ENCODE measurements at regions not wholly inside any gene's neighbourhood (a gene's known extent, or its start where the extent isn't known, plus 50 kb on each side); places are given as distances from the start of the nearest gene placed in this dataset.

DNA sequence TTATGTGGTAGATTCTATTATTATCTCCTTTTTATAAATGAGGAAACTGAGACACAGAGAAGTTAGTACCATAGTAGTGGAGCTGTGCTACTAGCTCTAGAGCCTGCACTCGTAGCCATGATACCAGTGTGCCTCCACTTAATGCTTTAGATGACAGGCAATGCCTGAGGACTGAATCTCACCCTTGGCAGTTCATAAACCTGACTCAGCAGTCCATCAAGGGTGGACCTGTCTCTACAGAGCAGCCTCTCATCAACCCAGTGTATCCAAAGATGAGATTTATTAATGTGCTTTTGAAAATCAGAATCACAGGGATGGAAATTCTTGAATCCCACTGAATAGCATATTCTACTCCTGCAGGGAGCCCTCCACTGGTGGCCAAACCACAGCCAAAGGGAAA is 483.2 kb upstream of the DIPK2B start:
- Histone ChIP-seq H3K9me3 (ENCODE audit: control insufficient read depth, low read length) (no peaks in the 10 kb centered on the region), H3K4me3 (ENCODE audit: insufficient read depth, low read depth, low read length, poor library complexity, severe bottlenecking) (no peak overlapping the region), H3K27ac (ENCODE audit: insufficient read depth, low read length, poor library complexity, severe bottlenecking) (no peak overlapping the region), H3K27me3 (replicated peaks; ENCODE audit: control insufficient read depth, insufficient read depth, low read length, poor library complexity, severe bottlenecking) (no peaks in the 10 kb centered on the region), H3K4me1 (ENCODE audit: control insufficient read depth, insufficient read depth, low read length, poor library complexity, severe bottlenecking) (no peaks in the 10 kb centered on the region), H3K36me3 (ENCODE audit: control insufficient read depth, insufficient read depth, low read length) (no peaks in the 10 kb centered on the region)
- DNase-seq: no peak

DNA sequence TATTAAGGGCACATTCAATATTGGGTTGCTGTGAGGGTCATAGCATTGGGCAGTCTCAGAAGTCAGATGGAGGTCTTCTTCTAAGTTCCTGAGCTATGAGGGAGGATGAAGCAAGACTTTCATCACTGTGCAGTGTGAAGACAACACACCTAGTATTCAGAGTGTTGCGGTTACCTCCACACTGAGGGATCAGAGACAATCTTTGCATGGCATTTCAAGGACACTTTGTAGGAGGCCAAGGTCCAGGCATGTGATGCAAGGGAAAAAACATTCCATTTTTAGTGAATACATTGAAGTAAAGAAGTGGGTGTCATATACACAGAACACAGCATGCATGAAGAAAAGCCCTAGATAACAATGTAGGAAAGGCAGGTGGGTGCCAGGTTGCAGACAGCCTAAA is 481.2 kb upstream of the DIPK2B start:
- H3K36me3 ChIP-seq (ENCODE audit: control insufficient read depth, insufficient read depth, low read length): no peaks in the 10 kb centered on the region
- H3K4me3 ChIP-seq (ENCODE audit: insufficient read depth, low read depth, low read length, poor library complexity, severe bottlenecking): no peak overlapping the region
- no peaks in the 10 kb centered on the region for H3K9me3 ChIP-seq (ENCODE audit: control insufficient read depth, low read length)
- no peak overlapping the region for H3K27ac ChIP-seq (ENCODE audit: insufficient read depth, low read length, poor library complexity, severe bottlenecking)
- H3K4me1 ChIP-seq (ENCODE audit: control insufficient read depth, insufficient read depth, low read length, poor library complexity, severe bottlenecking): no peaks in the 10 kb centered on the region
- no peaks in the 10 kb centered on the region for H3K27me3 ChIP-seq (replicated peaks; ENCODE audit: control insufficient read depth, insufficient read depth, low read length, poor library complexity, severe bottlenecking)
- no peak for DNase-seq

DNA sequence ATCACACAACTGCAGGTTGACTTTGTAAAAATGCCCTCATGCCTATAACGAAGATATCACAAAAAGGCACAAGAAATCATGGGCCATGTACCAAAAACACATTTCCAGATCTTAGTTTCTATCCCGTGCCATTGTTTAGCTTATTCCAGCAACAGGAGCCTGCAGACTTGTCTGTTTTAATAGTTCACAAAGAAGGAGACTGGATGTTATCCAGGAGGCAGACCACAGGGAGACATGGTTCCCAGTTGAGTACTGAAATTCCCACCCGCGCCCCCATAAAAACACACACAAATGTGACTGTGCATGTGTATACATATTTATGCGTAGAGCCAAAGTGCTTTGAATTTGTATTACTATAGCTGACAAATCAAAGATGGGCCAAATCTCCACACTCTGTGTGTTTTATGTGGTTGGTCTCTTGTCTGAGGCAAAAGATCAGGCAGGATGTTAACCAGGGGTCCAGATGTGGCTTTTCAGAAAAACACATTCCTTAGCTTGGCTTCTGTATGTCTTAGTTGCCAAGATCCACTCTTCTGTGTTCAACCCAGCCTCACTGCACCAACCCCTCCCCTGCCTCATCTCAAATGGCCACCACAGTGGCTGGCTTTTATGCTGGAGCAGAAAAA is 469.2 kb upstream of the DIPK2B start:
- Histone ChIP-seq H3K27me3 (replicated peaks; ENCODE audit: control insufficient read depth, insufficient read depth, low read length, poor library complexity, severe bottlenecking) (no peaks in the 10 kb centered on the region), H3K27ac (ENCODE audit: insufficient read depth, low read length, poor library complexity, severe bottlenecking) (no peak overlapping the region), H3K9me3 (ENCODE audit: control insufficient read depth, low read length) (no peaks in the 10 kb centered on the region), H3K4me3 (ENCODE audit: insufficient read depth, low read depth, low read length, poor library complexity, severe bottlenecking) (no peak overlapping the region), H3K4me1 (ENCODE audit: control insufficient read depth, insufficient read depth, low read length, poor library complexity, severe bottlenecking) (no peaks in the 10 kb centered on the region), H3K36me3 (ENCODE audit: control insufficient read depth, insufficient read depth, low read length) (no peaks in the 10 kb centered on the region)
- DNase-seq: no peak

DNA sequence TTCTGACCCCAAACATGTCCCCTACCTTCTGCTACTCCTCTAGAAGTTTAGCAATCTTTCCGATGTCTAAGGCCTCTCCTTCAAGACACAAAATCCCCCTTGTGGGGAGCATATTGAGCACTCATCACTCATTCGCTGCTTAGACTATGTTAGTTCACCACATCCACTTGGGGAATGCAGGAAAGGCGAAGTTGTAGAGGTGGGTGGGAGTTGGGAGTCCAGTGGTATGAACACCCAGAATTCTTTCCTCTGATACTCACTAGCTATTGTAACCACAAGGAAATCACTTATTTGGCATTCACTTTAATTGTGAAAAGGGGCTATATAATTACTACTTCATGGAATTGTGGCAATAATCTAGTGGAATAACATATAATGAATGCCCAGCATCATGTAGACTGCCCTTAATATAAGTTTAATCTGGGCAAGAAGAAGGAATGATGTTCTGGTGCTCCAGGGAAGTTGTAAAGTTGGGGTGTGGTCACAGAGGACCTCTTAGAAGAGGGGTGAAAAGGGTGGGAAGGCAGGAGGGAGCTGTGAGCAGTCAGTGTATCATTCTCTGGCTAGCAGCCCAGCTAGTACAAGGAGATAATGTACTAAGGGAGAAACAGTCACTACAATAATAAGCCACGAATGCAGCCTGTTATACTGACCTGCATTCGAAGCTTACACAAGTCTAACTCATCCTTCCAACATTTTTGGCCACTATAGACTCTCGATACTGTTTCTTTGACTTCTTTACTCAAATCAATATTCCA is 468.2 kb upstream of the DIPK2B start:
- H3K4me3 ChIP-seq (ENCODE audit: insufficient read depth, low read depth, low read length, poor library complexity, severe bottlenecking): no peak overlapping the region
- no peaks in the 10 kb centered on the region for H3K36me3 ChIP-seq (ENCODE audit: control insufficient read depth, insufficient read depth, low read length)
- H3K27ac ChIP-seq (ENCODE audit: insufficient read depth, low read length, poor library complexity, severe bottlenecking): no peak overlapping the region
- DNase-seq: no peak
- no peaks in the 10 kb centered on the region for H3K9me3 ChIP-seq (ENCODE audit: control insufficient read depth, low read length)
- no peaks in the 10 kb centered on the region for H3K4me1 ChIP-seq (ENCODE audit: control insufficient read depth, insufficient read depth, low read length, poor library complexity, severe bottlenecking)
- no peaks in the 10 kb centered on the region for H3K27me3 ChIP-seq (replicated peaks; ENCODE audit: control insufficient read depth, insufficient read depth, low read length, poor library complexity, severe bottlenecking)

DNA sequence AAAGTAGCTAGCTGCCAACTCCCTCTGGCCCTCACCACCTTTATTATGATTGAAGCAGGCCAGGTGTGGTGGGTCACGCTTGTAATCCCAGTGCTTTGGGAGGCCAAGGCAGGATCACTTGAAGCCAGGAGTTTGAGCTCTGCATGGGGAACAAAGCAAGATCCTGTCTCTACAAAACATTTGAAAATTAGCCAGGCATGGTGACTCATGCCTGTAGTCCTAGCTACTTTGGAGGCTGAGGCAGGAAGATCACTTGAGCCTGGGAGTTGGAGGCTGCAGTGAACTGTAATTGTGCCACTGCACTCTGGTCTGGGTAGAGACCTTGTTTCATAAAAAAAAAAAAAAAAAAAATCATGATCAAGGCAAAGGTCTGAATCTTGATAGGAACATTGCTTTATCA is 467.0 kb upstream of the DIPK2B start:
- no peak for DNase-seq
- Histone ChIP-seq H3K27ac (ENCODE audit: insufficient read depth, low read length, poor library complexity, severe bottlenecking) (no peak overlapping the region), H3K9me3 (ENCODE audit: control insufficient read depth, low read length) (no peaks in the 10 kb centered on the region), H3K4me3 (ENCODE audit: insufficient read depth, low read depth, low read length, poor library complexity, severe bottlenecking) (no peak overlapping the region), H3K36me3 (ENCODE audit: control insufficient read depth, insufficient read depth, low read length) (no peaks in the 10 kb centered on the region), H3K27me3 (replicated peaks; ENCODE audit: control insufficient read depth, insufficient read depth, low read length, poor library complexity, severe bottlenecking) (no peaks in the 10 kb centered on the region), H3K4me1 (ENCODE audit: control insufficient read depth, insufficient read depth, low read length, poor library complexity, severe bottlenecking) (no peaks in the 10 kb centered on the region)

DNA sequence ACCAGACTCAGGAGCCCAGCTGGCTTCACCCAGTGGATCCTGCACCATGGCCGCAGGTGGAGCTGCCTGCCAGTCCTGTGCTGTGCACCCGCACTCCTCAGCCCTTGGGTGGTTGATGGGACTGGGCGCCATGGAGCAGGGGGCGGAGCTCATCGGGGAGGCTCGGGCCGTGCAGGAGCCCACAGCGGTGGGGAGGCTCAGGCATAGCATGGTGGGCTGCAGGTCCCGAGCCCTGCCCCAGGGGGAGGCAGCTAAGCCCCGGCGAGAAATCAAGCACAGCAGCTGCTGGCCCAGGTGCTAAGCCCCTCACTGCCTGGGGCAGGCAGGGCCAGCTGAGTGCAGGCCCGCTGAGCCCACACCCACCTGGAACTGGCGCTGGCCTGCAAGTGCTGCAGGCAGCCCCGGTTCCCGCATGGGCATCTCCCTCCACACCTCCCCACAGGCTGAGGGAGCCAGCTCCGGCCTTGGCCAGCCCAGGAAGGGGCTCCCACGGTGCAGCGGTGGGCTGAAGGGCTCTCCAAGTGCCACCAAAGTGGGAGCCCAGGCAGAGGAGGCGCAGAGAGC is 464.1 kb upstream of the DIPK2B start:
- H3K27ac ChIP-seq (ENCODE audit: insufficient read depth, low read length, poor library complexity, severe bottlenecking): no peak overlapping the region
- no peaks in the 10 kb centered on the region for H3K36me3 ChIP-seq (ENCODE audit: control insufficient read depth, insufficient read depth, low read length)
- no peaks in the 10 kb centered on the region for H3K27me3 ChIP-seq (replicated peaks; ENCODE audit: control insufficient read depth, insufficient read depth, low read length, poor library complexity, severe bottlenecking)
- H3K9me3 ChIP-seq (ENCODE audit: control insufficient read depth, low read length): no peaks in the 10 kb centered on the region
- no peaks in the 10 kb centered on the region for H3K4me1 ChIP-seq (ENCODE audit: control insufficient read depth, insufficient read depth, low read length, poor library complexity, severe bottlenecking)
- H3K4me3 ChIP-seq (ENCODE audit: insufficient read depth, low read depth, low read length, poor library complexity, severe bottlenecking): no peak overlapping the region
- DNase-seq: no peak

DNA sequence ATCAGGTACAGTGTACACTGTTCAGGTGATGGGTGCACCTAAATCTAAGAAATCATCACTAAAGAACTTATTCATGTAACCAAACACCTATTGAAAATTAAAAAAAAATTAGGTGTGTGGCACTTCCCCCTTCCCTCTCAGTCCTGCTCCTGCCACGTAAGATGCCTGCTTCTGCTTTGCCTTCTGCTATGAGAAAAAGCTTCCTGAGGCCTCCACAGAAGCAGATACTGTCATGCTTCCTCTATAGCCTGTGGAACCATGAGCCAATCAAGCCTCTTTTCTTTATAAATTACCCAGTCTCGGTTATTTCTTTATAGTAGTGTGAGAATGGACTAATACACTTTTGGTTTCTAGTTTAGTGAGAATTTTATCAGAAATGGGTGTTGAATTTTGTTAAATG is 459.8 kb upstream of the DIPK2B start:
- H3K27ac ChIP-seq (ENCODE audit: insufficient read depth, low read length, poor library complexity, severe bottlenecking): no peak overlapping the region
- no peak for DNase-seq
- no peak overlapping the region for H3K4me3 ChIP-seq (ENCODE audit: insufficient read depth, low read depth, low read length, poor library complexity, severe bottlenecking)
- no peaks in the 10 kb centered on the region for H3K4me1 ChIP-seq (ENCODE audit: control insufficient read depth, insufficient read depth, low read length, poor library complexity, severe bottlenecking)
- H3K36me3 ChIP-seq (ENCODE audit: control insufficient read depth, insufficient read depth, low read length): no peaks in the 10 kb centered on the region
- H3K9me3 ChIP-seq (ENCODE audit: control insufficient read depth, low read length): no peaks in the 10 kb centered on the region
- no peaks in the 10 kb centered on the region for H3K27me3 ChIP-seq (replicated peaks; ENCODE audit: control insufficient read depth, insufficient read depth, low read length, poor library complexity, severe bottlenecking)

DNA sequence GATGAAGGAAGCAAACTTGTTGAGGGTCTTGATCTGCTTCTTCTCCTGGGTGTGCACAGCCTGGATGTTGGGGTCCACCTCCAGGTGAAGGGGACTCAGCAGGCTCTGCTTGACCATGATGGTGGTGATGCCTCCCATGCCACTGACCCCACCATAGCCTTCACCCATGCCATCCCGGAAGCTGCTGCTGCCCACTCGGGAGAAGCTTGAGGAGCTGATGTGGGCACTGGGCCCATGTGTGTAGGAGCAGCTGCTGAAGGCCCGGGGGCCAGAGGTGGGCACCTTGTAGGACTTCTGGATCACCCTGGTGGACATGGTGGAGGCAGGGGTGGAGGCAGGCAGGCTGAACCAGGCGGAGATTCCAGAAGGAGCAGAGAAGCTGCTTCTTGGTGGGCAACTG is 432.7 kb upstream of the DIPK2B start:
- H3K9me3 ChIP-seq (ENCODE audit: control insufficient read depth, low read length): no peaks in the 10 kb centered on the region
- no peak overlapping the region for H3K27ac ChIP-seq (ENCODE audit: insufficient read depth, low read length, poor library complexity, severe bottlenecking)
- H3K4me1 ChIP-seq (ENCODE audit: control insufficient read depth, insufficient read depth, low read length, poor library complexity, severe bottlenecking): no peaks in the 10 kb centered on the region
- H3K4me3 ChIP-seq (ENCODE audit: insufficient read depth, low read depth, low read length, poor library complexity, severe bottlenecking): no peak overlapping the region
- no peaks in the 10 kb centered on the region for H3K36me3 ChIP-seq (ENCODE audit: control insufficient read depth, insufficient read depth, low read length)
- DNase-seq: no peak
- no peaks in the 10 kb centered on the region for H3K27me3 ChIP-seq (replicated peaks; ENCODE audit: control insufficient read depth, insufficient read depth, low read length, poor library complexity, severe bottlenecking)

DNA sequence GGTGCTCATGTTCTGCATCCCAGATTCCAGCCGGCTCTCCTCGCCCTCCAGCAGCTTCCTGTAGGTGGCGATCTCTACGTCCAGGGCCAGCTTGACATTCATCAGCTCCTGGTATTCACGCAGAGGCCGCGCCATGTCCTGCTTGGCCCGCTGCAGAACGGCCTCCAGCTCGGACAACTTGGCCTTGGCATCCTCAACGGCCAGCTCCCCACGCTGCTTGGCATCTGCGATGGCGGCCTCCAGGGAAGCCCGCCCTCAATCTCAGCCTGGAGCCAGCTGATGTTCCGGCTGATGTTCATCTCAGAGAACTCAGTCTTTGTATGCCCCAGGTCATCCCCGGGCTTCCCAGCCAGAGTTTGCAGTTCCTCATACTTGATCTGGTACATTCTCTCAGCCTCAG is 431.8 kb upstream of the DIPK2B start:
- no peak for DNase-seq
- no peaks in the 10 kb centered on the region for H3K9me3 ChIP-seq (ENCODE audit: control insufficient read depth, low read length)
- no peaks in the 10 kb centered on the region for H3K27me3 ChIP-seq (replicated peaks; ENCODE audit: control insufficient read depth, insufficient read depth, low read length, poor library complexity, severe bottlenecking)
- H3K4me1 ChIP-seq (ENCODE audit: control insufficient read depth, insufficient read depth, low read length, poor library complexity, severe bottlenecking): no peaks in the 10 kb centered on the region
- H3K27ac ChIP-seq (ENCODE audit: insufficient read depth, low read length, poor library complexity, severe bottlenecking): no peak overlapping the region
- no peaks in the 10 kb centered on the region for H3K36me3 ChIP-seq (ENCODE audit: control insufficient read depth, insufficient read depth, low read length)
- no peak overlapping the region for H3K4me3 ChIP-seq (ENCODE audit: insufficient read depth, low read depth, low read length, poor library complexity, severe bottlenecking)

DNA sequence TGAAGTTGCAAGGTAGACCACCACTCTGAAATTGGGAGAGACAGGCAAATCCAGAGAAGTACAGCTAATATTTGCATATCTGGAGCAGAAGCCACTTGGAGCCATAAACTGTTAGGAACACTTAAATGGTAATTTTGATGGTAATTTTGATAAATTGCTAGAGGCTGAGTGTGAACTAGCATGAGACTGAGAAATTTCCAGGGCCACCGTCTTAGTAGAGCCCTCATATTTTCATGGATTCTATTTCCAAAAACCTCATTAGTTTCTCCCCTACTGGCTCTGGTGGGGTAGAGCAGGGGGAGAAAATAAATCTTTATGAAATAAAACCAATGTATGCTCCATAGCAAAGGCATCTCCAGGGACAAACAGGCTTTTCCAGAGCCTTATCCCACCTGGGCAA is 429.4 kb upstream of the DIPK2B start:
- no peaks in the 10 kb centered on the region for H3K4me1 ChIP-seq (ENCODE audit: control insufficient read depth, insufficient read depth, low read length, poor library complexity, severe bottlenecking)
- H3K9me3 ChIP-seq (ENCODE audit: control insufficient read depth, low read length): no peaks in the 10 kb centered on the region
- no peak overlapping the region for H3K27ac ChIP-seq (ENCODE audit: insufficient read depth, low read length, poor library complexity, severe bottlenecking)
- DNase-seq: no peak
- no peak overlapping the region for H3K4me3 ChIP-seq (ENCODE audit: insufficient read depth, low read depth, low read length, poor library complexity, severe bottlenecking)
- H3K36me3 ChIP-seq (ENCODE audit: control insufficient read depth, insufficient read depth, low read length): no peaks in the 10 kb centered on the region
- no peaks in the 10 kb centered on the region for H3K27me3 ChIP-seq (replicated peaks; ENCODE audit: control insufficient read depth, insufficient read depth, low read length, poor library complexity, severe bottlenecking)

All from effector memory CD4-positive, alpha-beta T cell (primary cell).